GM12873 (cell line): ENCODE measurements at regions not wholly inside any gene's neighbourhood (a gene's known extent, or its start where the extent isn't known, plus 50 kb on each side); places are given as distances from the start of the nearest gene placed in this dataset.

Experiments
- TF ChIP-seq, protein P1 (sequence below): IDR thresholded peaks from 2 replicates; pipeline ENCODE4 v1.5.1; 2012; ENCODE audit warnings: low read depth, mild to moderate bottlenecking, moderate library complexity, low read length, control low read depth; ENCODE audit not compliant: insufficient read depth; ENCODE audit errors: missing control alignments

DNA sequence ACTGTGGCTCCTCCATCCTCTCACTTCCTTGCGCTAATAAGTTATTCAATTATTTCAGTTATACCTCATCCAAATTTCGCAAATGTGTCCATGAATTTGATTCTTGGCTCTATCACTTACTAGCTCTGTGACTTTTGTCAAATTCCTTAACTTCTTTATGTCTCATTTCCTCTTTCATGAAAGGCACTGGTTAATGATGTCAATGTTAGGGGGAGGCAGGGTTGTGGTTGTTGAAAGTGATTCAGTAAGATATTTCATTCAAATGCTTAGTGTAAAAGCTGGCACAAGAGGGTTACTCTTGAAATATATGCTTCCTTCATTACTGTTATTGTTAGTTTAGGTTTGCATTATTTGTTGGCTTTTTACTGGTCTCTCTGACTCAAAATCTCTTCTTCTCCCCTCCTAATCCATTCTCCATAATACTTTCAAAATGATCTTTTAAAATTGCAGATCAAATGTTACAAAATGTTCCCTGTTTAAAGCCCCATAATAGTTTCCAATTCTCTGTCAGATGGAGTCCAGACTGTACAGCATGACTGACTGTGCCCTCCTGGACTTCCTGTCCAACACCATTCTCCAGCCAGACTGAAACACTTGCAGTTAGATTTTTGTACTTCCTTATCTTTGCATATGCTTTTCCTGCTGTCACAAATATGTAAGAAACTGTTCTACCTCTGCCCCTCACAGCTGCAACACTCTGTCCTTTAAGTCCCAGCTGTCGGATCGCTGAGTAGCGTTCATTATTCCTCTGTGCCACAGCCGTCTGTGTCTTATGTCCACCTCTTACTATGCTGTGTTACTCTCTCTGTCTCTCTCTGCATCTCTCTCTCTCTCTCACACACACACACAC, 510.6 kb upstream of the RAG2 start:
- TF ChIP-seq, protein P1, sequence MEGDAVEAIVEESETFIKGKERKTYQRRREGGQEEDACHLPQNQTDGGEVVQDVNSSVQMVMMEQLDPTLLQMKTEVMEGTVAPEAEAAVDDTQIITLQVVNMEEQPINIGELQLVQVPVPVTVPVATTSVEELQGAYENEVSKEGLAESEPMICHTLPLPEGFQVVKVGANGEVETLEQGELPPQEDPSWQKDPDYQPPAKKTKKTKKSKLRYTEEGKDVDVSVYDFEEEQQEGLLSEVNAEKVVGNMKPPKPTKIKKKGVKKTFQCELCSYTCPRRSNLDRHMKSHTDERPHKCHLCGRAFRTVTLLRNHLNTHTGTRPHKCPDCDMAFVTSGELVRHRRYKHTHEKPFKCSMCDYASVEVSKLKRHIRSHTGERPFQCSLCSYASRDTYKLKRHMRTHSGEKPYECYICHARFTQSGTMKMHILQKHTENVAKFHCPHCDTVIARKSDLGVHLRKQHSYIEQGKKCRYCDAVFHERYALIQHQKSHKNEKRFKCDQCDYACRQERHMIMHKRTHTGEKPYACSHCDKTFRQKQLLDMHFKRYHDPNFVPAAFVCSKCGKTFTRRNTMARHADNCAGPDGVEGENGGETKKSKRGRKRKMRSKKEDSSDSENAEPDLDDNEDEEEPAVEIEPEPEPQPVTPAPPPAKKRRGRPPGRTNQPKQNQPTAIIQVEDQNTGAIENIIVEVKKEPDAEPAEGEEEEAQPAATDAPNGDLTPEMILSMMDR, result no peak

DNA sequence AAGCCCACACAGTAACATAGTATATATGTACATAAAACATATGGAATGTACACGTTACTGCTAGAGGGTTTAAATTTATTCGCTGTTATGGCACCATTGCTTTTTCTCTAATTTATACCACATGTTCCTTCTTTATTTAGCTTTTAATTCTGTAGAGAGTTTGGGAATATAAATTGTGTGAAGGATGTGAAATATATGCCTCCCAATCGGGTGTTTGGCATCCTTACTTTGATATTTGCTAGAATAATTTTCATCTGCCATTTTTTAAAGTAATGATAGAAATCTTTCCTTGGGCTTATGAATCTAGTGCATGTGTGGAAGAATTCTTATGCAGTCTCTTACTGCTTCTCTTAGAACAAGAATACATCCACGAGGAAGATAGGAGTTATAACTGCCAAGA, 509.8 kb upstream of the RAG2 start:
- TF ChIP-seq, protein P1, result no peak

DNA sequence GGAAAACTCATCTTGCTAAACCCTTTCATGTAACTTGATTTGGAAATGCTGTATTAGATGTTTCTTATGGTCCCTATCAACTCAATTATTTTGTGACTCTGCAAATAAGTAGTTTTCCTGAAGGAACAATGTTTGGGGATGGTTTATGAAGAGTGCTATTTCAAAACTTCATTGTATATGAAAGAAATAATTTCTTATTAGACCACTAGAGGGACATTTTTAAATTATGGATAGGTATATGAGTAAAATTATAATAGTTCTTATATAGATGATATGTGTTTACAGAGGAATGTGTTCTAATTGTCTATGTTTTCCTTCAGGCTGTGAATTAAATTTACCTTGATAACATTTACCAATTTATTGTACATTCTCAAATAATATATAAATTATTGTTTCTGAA, 509.4 kb upstream of the RAG2 start:
- TF ChIP-seq, protein P1, result no peak

DNA sequence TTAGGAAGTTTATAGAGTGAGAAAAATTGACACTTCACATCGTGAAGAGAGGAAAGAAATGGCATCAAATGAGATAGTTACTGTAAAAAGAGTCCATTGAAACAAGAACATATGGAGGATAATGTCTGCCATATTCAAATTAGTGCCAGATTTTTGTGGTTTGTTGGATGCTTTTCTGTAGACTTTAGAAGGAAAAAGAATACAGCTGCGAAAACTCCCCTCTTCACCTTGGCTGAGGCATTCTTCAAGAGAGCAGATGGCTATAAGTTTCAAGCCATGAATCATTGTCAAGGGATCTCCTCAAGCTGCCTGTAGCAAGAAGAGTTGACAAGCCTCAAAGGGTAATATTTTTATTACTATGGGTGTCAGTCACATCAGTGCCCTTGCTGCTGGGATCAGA, 507.4 kb upstream of the RAG2 start:
- TF ChIP-seq, protein P1, result no peak

DNA sequence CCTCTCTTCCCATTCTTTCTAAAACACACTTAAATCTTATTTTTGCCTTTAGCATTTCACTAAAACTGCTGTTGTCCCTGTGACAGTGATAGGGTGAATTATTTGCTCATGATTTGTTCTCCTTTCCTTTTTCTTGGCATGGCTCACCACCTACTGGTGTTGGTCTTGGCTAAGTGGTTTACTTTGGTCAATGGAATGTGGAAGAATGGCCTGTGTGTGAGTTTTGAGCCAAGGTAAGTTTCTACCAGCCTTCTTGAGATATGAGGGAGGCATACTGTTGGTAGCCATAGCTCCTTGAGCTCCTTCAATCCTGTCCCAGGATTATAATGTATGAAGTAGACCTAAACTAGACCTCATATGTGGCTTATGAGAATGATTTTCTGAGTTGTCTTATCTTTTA, 506.3 kb upstream of the RAG2 start:
- TF ChIP-seq, protein P1, result no peak

DNA sequence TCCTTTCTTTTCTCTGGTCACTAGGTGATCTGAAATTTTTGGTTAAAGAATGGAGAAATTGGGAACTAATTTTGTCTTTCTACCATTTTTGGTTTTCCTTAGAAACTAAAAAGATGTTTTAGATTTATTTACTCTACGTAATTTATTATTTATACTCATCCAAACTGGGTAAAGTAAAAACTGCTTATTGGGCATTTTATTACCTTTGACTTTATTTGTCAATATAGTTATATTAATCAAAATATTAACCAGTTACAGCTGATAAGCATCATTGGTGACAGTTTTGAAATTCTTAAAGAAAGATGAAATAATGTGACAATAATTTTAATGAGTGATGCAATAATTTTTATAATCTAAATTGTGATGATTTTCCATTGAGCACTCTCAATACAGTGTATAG, 502.0 kb upstream of the RAG2 start:
- TF ChIP-seq, protein P1, result no peak

DNA sequence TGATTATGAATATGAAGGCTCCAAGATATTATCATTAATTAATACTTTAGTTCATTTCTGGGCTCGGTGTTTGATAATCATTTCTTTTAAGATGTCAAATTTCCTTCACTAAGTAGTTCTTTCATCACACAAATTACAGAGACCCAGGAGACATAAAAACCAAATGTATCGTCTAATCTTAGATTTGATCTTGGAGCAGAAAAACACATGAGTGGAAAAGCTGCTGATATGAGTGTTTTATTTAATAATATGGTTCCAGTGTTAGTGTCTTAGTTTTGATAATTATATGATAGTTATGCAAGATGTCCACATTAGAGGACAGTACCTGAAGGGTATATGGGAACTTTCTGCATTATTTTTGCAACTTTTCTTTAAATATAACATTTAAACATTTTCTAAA, 494.5 kb upstream of the RAG2 start:
- TF ChIP-seq, protein P1, result no peak
